ENCODE measurements at regions not wholly inside any gene's neighbourhood (a gene's known extent, or its start where the extent isn't known, plus 50 kb on each side); places are given as distances from the start of the nearest gene placed in this dataset.

DNA sequence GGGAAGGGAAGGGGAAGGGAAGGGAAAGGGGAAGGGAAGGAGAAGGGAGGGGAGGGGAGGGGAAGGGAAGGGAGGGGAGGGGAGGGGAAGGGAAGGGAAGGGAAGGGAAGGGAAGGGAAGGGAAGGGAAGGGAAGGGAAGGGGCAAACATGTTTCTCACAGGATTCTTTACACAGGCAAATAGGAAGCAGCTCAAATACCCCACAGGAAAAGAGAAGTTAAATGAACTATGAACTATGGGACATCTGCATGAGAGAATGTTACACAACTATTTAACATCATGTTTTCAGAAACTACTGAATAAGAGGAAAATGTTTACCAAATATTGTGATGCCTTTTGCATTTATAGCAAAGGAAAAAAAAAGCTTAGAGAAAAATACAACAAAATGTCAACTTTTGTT is 125.4 kb upstream of the SLC30A5 start:
- H3K4me1 Mint-ChIP-seq (ENCODE audit: unreplicated experiment), result no peaks in the 10 kb centered on the region
- peaks cover 3% of the 10 kb centered on the region for H3K27me3 Mint-ChIP-seq (ENCODE audit: unreplicated experiment)
- no peak for TF ChIP-seq CTCF (IDR thresholded peaks at IDR 0.05; ENCODE audit: unreplicated experiment)
- H3K4me3 Mint-ChIP-seq (ENCODE audit: unreplicated experiment), result no peak overlapping the region
- H3K9me3 Mint-ChIP-seq (ENCODE audit: unreplicated experiment), result no peaks in the 10 kb centered on the region
- H3K36me3 Mint-ChIP-seq (ENCODE audit: low read depth, unreplicated experiment), result no peaks in the 10 kb centered on the region
- H3K27ac Mint-ChIP-seq (ENCODE audit: unreplicated experiment), result no peak overlapping the region
- DNase-seq (ENCODE audit: low spot score), result no peak

GRCh38 chr5:68970617-68971016 is 123.2 kb upstream of the SLC30A5 start:
- Mint-ChIP-seq H3K27ac (ENCODE audit: unreplicated experiment) (no peak overlapping the region), H3K36me3 (ENCODE audit: low read depth, unreplicated experiment) (no peaks in the 10 kb centered on the region), H3K4me3 (ENCODE audit: unreplicated experiment) (no peak overlapping the region), H3K9me3 (ENCODE audit: unreplicated experiment) (no peaks in the 10 kb centered on the region), H3K27me3 (ENCODE audit: unreplicated experiment) (peaks cover 5% of the 10 kb centered on the region), H3K4me1 (ENCODE audit: unreplicated experiment) (no peaks in the 10 kb centered on the region)
- TF ChIP-seq CTCF (IDR thresholded peaks at IDR 0.05; ENCODE audit: unreplicated experiment), result no peak
- DNase-seq (ENCODE audit: low spot score), result no peak

- Mint-ChIP-seq H3K4me1 (ENCODE audit: unreplicated experiment) (no peaks in the 10 kb centered on the region), H3K9me3 (ENCODE audit: unreplicated experiment) (no peaks in the 10 kb centered on the region), H3K27me3 (ENCODE audit: unreplicated experiment) (peaks cover 5% of the 10 kb centered on the region), H3K27ac (ENCODE audit: unreplicated experiment) (no peak overlapping the region), H3K4me3 (ENCODE audit: unreplicated experiment) (no peak overlapping the region), H3K36me3 (ENCODE audit: low read depth, unreplicated experiment) (no peaks in the 10 kb centered on the region)
- no peak for DNase-seq (ENCODE audit: low spot score)
- no peak for TF ChIP-seq CTCF (IDR thresholded peaks at IDR 0.05; ENCODE audit: unreplicated experiment)
Observed at GRCh38 chr5:68973696-68974095, 120.1 kb upstream of the SLC30A5 start.

- H3K9me3 Mint-ChIP-seq (ENCODE audit: unreplicated experiment), result no peaks in the 10 kb centered on the region
- no peaks in the 10 kb centered on the region for H3K4me1 Mint-ChIP-seq (ENCODE audit: unreplicated experiment)
- H3K27ac Mint-ChIP-seq (ENCODE audit: unreplicated experiment), result no peak overlapping the region
- TF ChIP-seq CTCF (IDR thresholded peaks at IDR 0.05; ENCODE audit: unreplicated experiment), result no peak
- no peak for DNase-seq (ENCODE audit: low spot score)
- H3K36me3 Mint-ChIP-seq (ENCODE audit: low read depth, unreplicated experiment), result no peaks in the 10 kb centered on the region
- no peaks in the 10 kb centered on the region for H3K27me3 Mint-ChIP-seq (ENCODE audit: unreplicated experiment)
- no peak overlapping the region for H3K4me3 Mint-ChIP-seq (ENCODE audit: unreplicated experiment)
Observed at GRCh38 chr5:68983043-68983442, 110.8 kb upstream of the SLC30A5 start.

- no peaks in the 10 kb centered on the region for H3K36me3 Mint-ChIP-seq (ENCODE audit: low read depth, unreplicated experiment)
- no peaks in the 10 kb centered on the region for H3K27me3 Mint-ChIP-seq (ENCODE audit: unreplicated experiment)
- H3K4me1 Mint-ChIP-seq (ENCODE audit: unreplicated experiment), result no peaks in the 10 kb centered on the region
- H3K4me3 Mint-ChIP-seq (ENCODE audit: unreplicated experiment), result no peak overlapping the region
- no peak for TF ChIP-seq CTCF (IDR thresholded peaks at IDR 0.05; ENCODE audit: unreplicated experiment)
- no peaks in the 10 kb centered on the region for H3K9me3 Mint-ChIP-seq (ENCODE audit: unreplicated experiment)
- no peak for DNase-seq (ENCODE audit: low spot score)
- H3K27ac Mint-ChIP-seq (ENCODE audit: unreplicated experiment), result no peak overlapping the region
Observed at GRCh38 chr5:68983959-68984358, 109.9 kb upstream of the SLC30A5 start.
